Gastroesophageal sphincter (tissue), 4 donors: ENCODE measurements at regions not wholly inside any gene's neighbourhood (a gene's known extent, or its start where the extent isn't known, plus 50 kb on each side); places are given as distances from the start of the nearest gene placed in this dataset.
"Not testable (repeated sequence)": the region's sequence is repeated elsewhere in the genome, so short reads cannot be mapped to it uniquely, and the experiment has no call there.

ENCODE experiments used
- ATAC-seq: fragments of 150-250 bp; one replicate; pipeline ENCODE4 v1.9.1; 2016; ENCODE audit warnings: mild to moderate bottlenecking, moderate library complexity
- H3K27ac ChIP-seq, 4 donors: fragments of 200-600 bp; sonication (generic) in 3 of 4; 1 replicate in 3 of 4; 2 replicates in 1 of 4; pipeline ENCODE4 v1.5.1; 2016 to 2019
- H3K27me3 ChIP-seq: fragments of 200-600 bp; sonication (generic); one replicate; pipeline ENCODE4 v1.5.1; 2019
- H3K36me3 ChIP-seq, 2 donors: fragments of 200-600 bp; sonication (generic); one replicate each; pipeline ENCODE4 v1.5.1; 2019; ENCODE audit warnings: control low read depth in 1 of 2
- H3K4me1 ChIP-seq, 3 donors: fragments of 200-600 bp; sonication (generic); 1 replicate in 2 of 3; 2 replicates in 1 of 3; pipeline ENCODE4 v1.5.1; 2016 to 2019; ENCODE audit warnings: control low read depth in 2 of 3
- H3K4me3 ChIP-seq, 2 donors: fragments of 200-600 bp; sonication (generic); one replicate each; pipeline ENCODE4 v1.5.1; 2019; ENCODE audit warnings: mild to moderate bottlenecking in 1 of 2, moderate library complexity in 1 of 2
- H3K9me3 ChIP-seq, 3 donors: fragments of 200-600 bp; sonication (generic); one replicate each; pipeline ENCODE4 v1.5.1; 2017 to 2019; ENCODE audit warnings: control low read depth in 2 of 3
- CTCF ChIP-seq, 4 experiments: fragments of 200-600 bp in 2 of 4; fragments of 450-650 bp in 2 of 4; sonication (generic) in 1 of 4; IDR thresholded peaks; one replicate each; pipeline ENCODE4 v1.5.1; 2017 to 2019; ENCODE audit warnings: antibody characterized with exemption in 4 of 4, mild to moderate bottlenecking in 2 of 4, moderate library complexity in 2 of 4
- EP300 ChIP-seq: sonication (generic); formaldehyde crosslinking; IDR thresholded peaks from one replicate; pipeline ENCODE4 v1.6.1; 2017; ENCODE audit warnings: antibody characterized with exemption, mild to moderate bottlenecking
- POLR2A ChIP-seq, 2 donors: fragments of 450-650 bp; IDR thresholded peaks; one replicate each; pipeline ENCODE4 v1.6.1; 2017; ENCODE audit warnings: antibody characterized with exemption in 2 of 2, mild to moderate bottlenecking in 2 of 2, moderate library complexity in 1 of 2
- POLR2AphosphoS5 ChIP-seq: sonication (generic); formaldehyde crosslinking; IDR thresholded peaks from one replicate; pipeline ENCODE4 v1.6.1; 2017; ENCODE audit warnings: antibody characterized with exemption
- WGBS, 2 donors: methylation state at CpG; one replicate each; pipeline ENCODE4 v1.1.5; 2018; ENCODE audit warnings: low coverage in 1 of 2; 5-methylcytosine and 5-hydroxymethylcytosine counted together

GRCh38 chr4:179372746-179373145, 1930.5 kb upstream of the AGA start:
- no peak overlapping the region for H3K27ac ChIP-seq
- no peaks in the 10 kb centered on the region for H3K9me3 ChIP-seq
- H3K27me3 ChIP-seq: no peaks in the 10 kb centered on the region
- H3K4me3 ChIP-seq: no peak overlapping the region
- no peak for ATAC-seq
- TF ChIP-seq POLR2A (IDR thresholded peaks at IDR 0.05) (no peak), EP300 (no peak), CTCF (IDR thresholded peaks at IDR 0.05) (no peak), POLR2AphosphoS5 (no peak)
- no peaks in the 10 kb centered on the region for H3K36me3 ChIP-seq
- H3K4me1 ChIP-seq: no peaks in the 10 kb centered on the region

GRCh38 chr4:179378847-179379246, 1936.6 kb upstream of the AGA start:
- WGBS, 2 donors: 71 to 88% methylated on average over 2 to 3 of the region's 3 CpGs
- not testable (repeated sequence) for H3K36me3 ChIP-seq, H3K27ac ChIP-seq, ATAC-seq, H3K9me3 ChIP-seq, H3K4me3 ChIP-seq, H3K4me1 ChIP-seq, H3K27me3 ChIP-seq

GRCh38 chr4:179392787-179393186, 1950.5 kb upstream of the AGA start:
- no peaks in the 10 kb centered on the region for H3K36me3 ChIP-seq

GRCh38 chr4:179398414-179398813, 1956.2 kb upstream of the AGA start:
- H3K36me3 ChIP-seq: no peaks in the 10 kb centered on the region
- WGBS, 2 donors: 71 to 78% methylated on average over 5 of the region's 5 CpGs
- no peaks in the 10 kb centered on the region for H3K9me3 ChIP-seq
- H3K4me3 ChIP-seq: no peak overlapping the region
- ATAC-seq: no peak
- no peaks in the 10 kb centered on the region for H3K4me1 ChIP-seq
- no peaks in the 10 kb centered on the region for H3K27me3 ChIP-seq
- TF ChIP-seq POLR2A (IDR thresholded peaks at IDR 0.05) (no peak), POLR2AphosphoS5 (no peak), EP300 (no peak), CTCF (IDR thresholded peaks at IDR 0.05) (no peak)
- no peak overlapping the region for H3K27ac ChIP-seq

More at GRCh38 chr4:179392787-179393186, 1950.5 kb upstream of the AGA start:
- no peak for ATAC-seq
- Histone ChIP-seq H3K4me1 (no peaks in the 10 kb centered on the region), H3K4me3 (no peak overlapping the region), H3K9me3 (no peaks in the 10 kb centered on the region), H3K27ac (no peak overlapping the region), H3K27me3 (no peaks in the 10 kb centered on the region)
- TF ChIP-seq POLR2A (IDR thresholded peaks at IDR 0.05) (no peak), POLR2AphosphoS5 (no peak), EP300 (no peak), CTCF (IDR thresholded peaks at IDR 0.05) (no peak)
- 79 to 85% methylated on average over 4 of the region's 4 CpGs for WGBS, 2 donors

GRCh38 chr4:179399054-179399782, 1957.0 kb upstream of the AGA start:
- Histone ChIP-seq H3K9me3 (no peaks in the 10 kb centered on the region), H3K27me3 (no peaks in the 10 kb centered on the region), H3K36me3 (no peaks in the 10 kb centered on the region), H3K27ac (no peak overlapping the region), H3K4me3 (no peak overlapping the region), H3K4me1 (no peaks in the 10 kb centered on the region)
- no peak for ATAC-seq
- TF ChIP-seq POLR2AphosphoS5 (no peak), POLR2A (IDR thresholded peaks at IDR 0.05) (no peak), CTCF (IDR thresholded peaks at IDR 0.05) (no peak), EP300 (no peak)
